Adrenal gland (tissue), 9 donors: ENCODE measurements at regions not wholly inside any gene's neighbourhood (a gene's known extent, or its start where the extent isn't known, plus 50 kb on each side); places are given as distances from the start of the nearest gene placed in this dataset.

Source experiments
- DNase-seq, 7 donors: peaks; one replicate each; pipeline ENCODE4 v3.0.0-alpha.2; 2019 to 2020
- H3K27ac ChIP-seq, 5 donors: fragments of 200-600 bp; sonication (generic) in 4 of 5; 1 replicate in 3 of 5; 2 replicates in 2 of 5; pipeline versions ENCODE4 v1.5.1 to v1.8.0; 2016 to 2020; ENCODE audit warnings: mild to moderate bottlenecking in 1 of 5
- H3K27me3 ChIP-seq: fragments of 200-600 bp; 2 replicates; pipeline ENCODE4 v1.8.0; 2021
- H3K36me3 ChIP-seq, 2 donors: fragments of 200-600 bp; replicated peaks in 1 of 2; 1 replicate in 1 of 2; 2 replicates in 1 of 2; pipeline versions ENCODE4 v1.5.1 to v1.8.0; 2018 to 2022
- H3K4me1 ChIP-seq, 2 donors: fragments of 200-600 bp; replicated peaks in 1 of 2; 1 replicate in 1 of 2; 2 replicates in 1 of 2; pipeline versions ENCODE4 v1.5.1 to v1.8.0; 2018 to 2021
- H3K4me3 ChIP-seq, 4 donors: fragments of 200-600 bp; sonication (generic) in 3 of 4; one replicate each; pipeline ENCODE4 v1.5.1; 2016 to 2018
- H3K9me3 ChIP-seq, 3 donors: fragments of 200-600 bp; sonication (generic) in 1 of 3; replicated peaks in 1 of 3; 1 replicate in 2 of 3; 2 replicates in 1 of 3; pipeline versions ENCODE4 v1.5.1 to v1.8.0; 2016 to 2021
- CTCF ChIP-seq, 6 experiments: fragments of 450-650 bp in 4 of 6; fragments of 200-600 bp in 2 of 6; sonication (generic) in 1 of 6; IDR thresholded peaks; 1 replicate in 5 of 6; 2 replicates in 1 of 6; pipeline versions ENCODE4 v1.5.1 to v1.8.0; 2016 to 2021; ENCODE audit warnings: antibody characterized with exemption in 6 of 6, mild to moderate bottlenecking in 2 of 6, moderate library complexity in 1 of 6
- POLR2A ChIP-seq, 2 donors: fragments of 450-650 bp; IDR thresholded peaks; one replicate each; pipeline ENCODE4 v1.6.1; 2017; ENCODE audit warnings: antibody characterized with exemption in 2 of 2, mild to moderate bottlenecking in 2 of 2, moderate library complexity in 1 of 2
- WGBS, 4 donors: extraction: QIAGEN DNeasy Blood & Tissue Kit in 2 of 4; methylation state at CpG; one replicate each; pipeline versions ENCODE4 v1.1.5 to v1.1.7; 2013 to 2017; 5-methylcytosine and 5-hydroxymethylcytosine counted together
- intact Hi-C, 2 donors: fragments of 100-400 bp; cut with DNase I; formaldehyde crosslinking; loops; one replicate each; pipeline versions ENCODE4 v1.14.1 to v1.15.0; 2022 to 2023
- donor health status: healthy with polysubstance abuse.
- donor health status: Bipolar disorder and iron deficiency.
- donor health status: DM: yes; HTN: yes; CAD: no.
- donor health status: DM: no; HTN: no; CAD: no.
- donor health status: DM: no; HTN: no; CAD: no.

- TF ChIP-seq POLR2A (IDR thresholded peaks at IDR 0.05) (peak; percentile 20 to 54), CTCF (IDR thresholded peaks at IDR 0.05) (peak in 3 of 6 experiments; percentile 30 to 46 (median 30))
- Histone ChIP-seq H3K4me3 (peak overlapping the region; percentile 57 to 97 (median 70)), H3K4me1 (peaks cover 16 to 33% of the 10 kb centered on the region in 2 donors), H3K27ac (peak overlapping the region; percentile 40 to 94 (median 85)), H3K27me3 (no peaks in the 10 kb centered on the region), H3K36me3 (no peaks in the 10 kb centered on the region), H3K9me3 (no peaks in the 10 kb centered on the region)
- intact Hi-C loops: loop anchor here in 1 of 2 donors (5.0 kb wide), 1 partner anchor 35 kb away; no protein-coding TSS in a partner anchor
- peak in 6 of 7 donors; percentile 54 to 75 (median 67) for DNase-seq
- WGBS, 4 donors: 0 to 8% (median 1%) methylated on average over 2 to 82 of the region's 83 CpGs
These were observed 52.4 kb upstream of the H6PD start for GRCh38 chr1:9181990-9182783.

GRCh38 chr1:9182784-9183257 is 51.8 kb upstream of the H6PD start:
- intact Hi-C loops: loop anchor here in 1 of 2 donors (5.0 kb wide), 1 partner anchor 36 kb away; no protein-coding TSS in a partner anchor
- Histone ChIP-seq H3K36me3 (no peaks in the 10 kb centered on the region), H3K27me3 (no peaks in the 10 kb centered on the region), H3K4me1 (peaks cover 16 to 33% of the 10 kb centered on the region in 2 donors), H3K9me3 (no peaks in the 10 kb centered on the region), H3K27ac (peak overlapping the region; percentile 40 to 94 (median 85)), H3K4me3 (peak overlapping the region; percentile 57 to 97 (median 70))
- no peak for DNase-seq
- 0 to 5% (median 0%) methylated on average over 8 to 47 of the region's 47 CpGs for WGBS, 4 donors
- TF ChIP-seq CTCF (IDR thresholded peaks at IDR 0.05) (no peak), POLR2A (IDR thresholded peaks at IDR 0.05) (no peak)

- 34 to 60% (median 53%) methylated on average over 13 to 24 of the region's 24 CpGs for WGBS, 4 donors
- intact Hi-C loops: loop anchor here in 1 of 2 donors (5.0 kb wide), 1 partner anchor 36 kb away; no protein-coding TSS in a partner anchor
- Histone ChIP-seq H3K9me3 (no peaks in the 10 kb centered on the region), H3K27me3 (no peaks in the 10 kb centered on the region), H3K4me1 (peaks cover 16 to 33% of the 10 kb centered on the region in 2 donors), H3K27ac (no peak overlapping the region), H3K4me3 (peak overlapping the region in 2 of 4 donors; percentile 57 to 97), H3K36me3 (no peaks in the 10 kb centered on the region)
- DNase-seq: no peak
- no peak for TF ChIP-seq CTCF (IDR thresholded peaks at IDR 0.05)
- no peak for TF ChIP-seq POLR2A (IDR thresholded peaks at IDR 0.05)
These were observed 51.1 kb upstream of the H6PD start for GRCh38 chr1:9183441-9183840.

GRCh38 chr1:9183898-9184297 is 50.7 kb upstream of the H6PD start:
- TF ChIP-seq POLR2A (IDR thresholded peaks at IDR 0.05) (no peak), CTCF (IDR thresholded peaks at IDR 0.05) (no peak)
- no peak for DNase-seq
- Histone ChIP-seq H3K4me3 (peak overlapping the region in 1 of 4 donors; percentile 97), H3K27me3 (no peaks in the 10 kb centered on the region), H3K27ac (no peak overlapping the region), H3K36me3 (no peaks in the 10 kb centered on the region), H3K4me1 (peaks cover 16 to 31% of the 10 kb centered on the region in 2 donors), H3K9me3 (no peaks in the 10 kb centered on the region)
- intact Hi-C loops: loop anchor here in 1 of 2 donors (5.0 kb wide), 1 partner anchor 37 kb away; no protein-coding TSS in a partner anchor
- WGBS, 4 donors: 66 to 80% (median 80%) methylated on average over 1 to 4 of the region's 4 CpGs; no CpG with 5 or more reads in 1 of the 4 donors
